ENCODE measurements at regions not wholly inside any gene's neighbourhood (a gene's known extent, or its start where the extent isn't known, plus 50 kb on each side); places are given as distances from the start of the nearest gene placed in this dataset.
"Not testable (repeated sequence)": the region's sequence is repeated elsewhere in the genome, so short reads cannot be mapped to it uniquely, and the experiment has no call there.

- H3K27ac Mint-ChIP-seq, result no peak overlapping the region
- no peaks in the 10 kb centered on the region for H3K4me1 Mint-ChIP-seq (ENCODE audit: low read depth)
- H3K4me3 Mint-ChIP-seq, result no peak overlapping the region
- H3K27me3 Mint-ChIP-seq, result no peaks in the 10 kb centered on the region
- H3K9me3 Mint-ChIP-seq, result no peaks in the 10 kb centered on the region
- no peaks in the 10 kb centered on the region for H3K36me3 Mint-ChIP-seq (ENCODE audit: low read depth)
Observed at GRCh38 chr3:159882790-159883779, 105.5 kb upstream of the IL12A start.

DNA sequence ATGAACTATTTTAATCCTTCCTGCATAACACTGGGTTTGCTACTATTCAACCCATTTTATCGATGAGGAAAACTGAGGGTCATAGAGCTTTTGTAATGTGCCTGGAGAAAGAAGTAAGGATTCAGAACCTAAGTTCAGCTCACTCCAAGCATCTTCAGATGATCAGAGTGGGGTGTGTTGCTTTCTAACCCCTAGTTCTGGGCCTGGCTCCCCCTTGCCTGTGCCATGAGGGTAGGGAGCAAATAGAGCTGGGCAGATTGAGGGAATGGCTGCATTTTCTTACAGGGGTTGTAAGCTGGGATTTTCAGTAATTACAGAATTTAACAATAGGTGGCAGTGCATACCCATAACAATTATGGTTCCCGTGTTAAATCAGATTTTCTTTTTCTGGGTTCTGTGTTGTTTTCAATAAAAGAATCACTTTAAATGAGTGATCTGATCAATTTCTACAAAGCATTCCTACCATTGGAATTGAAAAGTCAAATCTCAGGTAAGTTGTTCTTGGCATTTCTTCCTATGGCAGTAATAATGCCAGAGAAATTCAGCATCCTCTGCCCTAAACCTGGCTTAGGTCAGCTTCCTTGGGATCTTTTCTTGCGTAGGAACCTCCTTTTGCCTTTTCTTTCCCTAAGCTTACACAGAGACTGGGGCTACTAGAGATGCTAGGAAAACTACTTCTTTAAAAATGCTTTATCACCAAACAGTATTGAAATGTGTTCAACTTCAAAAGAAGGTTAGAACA is 103.8 kb upstream of the IL12A start:
- Mint-ChIP-seq H3K36me3 (ENCODE audit: low read depth) (no peaks in the 10 kb centered on the region), H3K9me3 (no peaks in the 10 kb centered on the region), H3K4me1 (ENCODE audit: low read depth) (no peaks in the 10 kb centered on the region), H3K4me3 (no peak overlapping the region), H3K27ac (no peak overlapping the region), H3K27me3 (no peaks in the 10 kb centered on the region)

DNA sequence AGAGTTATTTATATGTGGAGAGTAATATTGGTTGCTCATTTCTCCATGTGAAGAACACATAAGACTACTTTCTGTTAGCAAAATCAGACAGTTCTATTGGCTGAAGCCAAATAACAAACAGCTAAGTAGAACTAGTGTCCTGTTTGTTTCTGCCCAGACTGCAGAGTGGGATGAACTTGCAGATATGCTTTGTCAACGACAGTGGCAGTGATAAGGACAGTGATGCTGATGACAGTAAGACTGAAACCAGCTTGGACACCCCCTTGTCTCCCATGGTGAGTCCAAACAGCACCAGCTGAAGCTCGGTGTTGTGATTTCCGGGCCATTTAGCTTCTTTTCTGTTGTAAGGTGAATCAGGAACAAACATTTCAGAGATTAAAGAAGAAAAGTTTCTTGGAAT is 102.6 kb upstream of the IL12A start:
- H3K4me3 Mint-ChIP-seq, result no peak overlapping the region
- H3K4me1 Mint-ChIP-seq (ENCODE audit: low read depth), result no peaks in the 10 kb centered on the region
- H3K9me3 Mint-ChIP-seq, result no peaks in the 10 kb centered on the region
- H3K27me3 Mint-ChIP-seq, result no peaks in the 10 kb centered on the region
- no peak overlapping the region for H3K27ac Mint-ChIP-seq
- no peaks in the 10 kb centered on the region for H3K36me3 Mint-ChIP-seq (ENCODE audit: low read depth)

- not testable (repeated sequence) for H3K9me3 Mint-ChIP-seq; H3K27me3 Mint-ChIP-seq; H3K27ac Mint-ChIP-seq; H3K4me3 Mint-ChIP-seq; H3K4me1 Mint-ChIP-seq (ENCODE audit: low read depth); H3K36me3 Mint-ChIP-seq (ENCODE audit: low read depth)
Observed at GRCh38 chr3:159886530-159886929, 102.1 kb upstream of the IL12A start.

- H3K4me3 Mint-ChIP-seq, result no peak overlapping the region
Observed at GRCh38 chr3:159887168-159887567, 101.5 kb upstream of the IL12A start.

GRCh38 chr3:159887911-159888310 is 100.7 kb upstream of the IL12A start:
- Mint-ChIP-seq H3K9me3 (no peaks in the 10 kb centered on the region), H3K4me1 (ENCODE audit: low read depth) (no peaks in the 10 kb centered on the region), H3K27me3 (no peaks in the 10 kb centered on the region), H3K36me3 (ENCODE audit: low read depth) (no peaks in the 10 kb centered on the region), H3K27ac (no peak overlapping the region), H3K4me3 (no peak overlapping the region)

More at GRCh38 chr3:159887168-159887567, 101.5 kb upstream of the IL12A start:
- Mint-ChIP-seq H3K27me3 (no peaks in the 10 kb centered on the region), H3K9me3 (no peaks in the 10 kb centered on the region), H3K36me3 (ENCODE audit: low read depth) (no peaks in the 10 kb centered on the region), H3K27ac (no peak overlapping the region), H3K4me1 (ENCODE audit: low read depth) (no peaks in the 10 kb centered on the region)

DNA sequence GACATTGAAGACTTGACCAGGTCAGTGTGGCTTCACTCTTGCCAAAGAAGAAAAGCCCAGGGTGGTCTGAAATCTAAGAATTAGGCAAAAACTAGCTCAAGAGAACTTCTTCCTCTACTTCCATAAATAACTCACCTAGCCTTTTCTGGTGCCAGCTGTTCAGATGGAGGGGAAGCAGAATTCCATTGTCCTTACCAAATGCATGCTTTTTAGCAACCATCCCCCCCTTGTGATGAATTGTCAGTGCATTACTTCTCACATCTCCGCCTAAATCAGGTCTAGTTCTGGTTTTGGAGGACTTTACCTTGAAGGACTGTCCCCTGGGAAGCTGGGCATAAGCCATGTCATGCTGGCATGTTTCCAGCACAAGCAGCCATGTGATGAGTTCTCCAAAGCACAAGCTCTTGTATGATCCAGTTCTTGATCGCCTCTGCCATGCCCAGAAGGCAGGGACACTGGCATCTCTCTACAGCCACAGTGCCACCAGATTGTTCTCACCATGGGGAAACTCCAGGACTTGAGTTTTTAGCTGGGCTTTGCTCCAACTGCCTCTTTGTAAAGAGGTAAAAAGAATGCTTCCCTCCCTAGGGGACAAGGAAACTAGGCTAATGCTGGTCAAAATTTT is 96.4 kb upstream of the IL12A start:
- no peak overlapping the region for H3K4me3 Mint-ChIP-seq
- H3K27me3 Mint-ChIP-seq, result no peaks in the 10 kb centered on the region
- no peaks in the 10 kb centered on the region for H3K4me1 Mint-ChIP-seq (ENCODE audit: low read depth)
- H3K36me3 Mint-ChIP-seq (ENCODE audit: low read depth), result no peaks in the 10 kb centered on the region
- no peak overlapping the region for H3K27ac Mint-ChIP-seq
- H3K9me3 Mint-ChIP-seq, result no peaks in the 10 kb centered on the region

GRCh38 chr3:159892801-159893200 is 95.8 kb upstream of the IL12A start:
- no peaks in the 10 kb centered on the region for H3K27me3 Mint-ChIP-seq
- no peaks in the 10 kb centered on the region for H3K9me3 Mint-ChIP-seq
- H3K4me3 Mint-ChIP-seq, result no peak overlapping the region
- H3K36me3 Mint-ChIP-seq (ENCODE audit: low read depth), result no peaks in the 10 kb centered on the region
- no peak overlapping the region for H3K27ac Mint-ChIP-seq
- H3K4me1 Mint-ChIP-seq (ENCODE audit: low read depth), result no peaks in the 10 kb centered on the region

- Mint-ChIP-seq H3K4me3 (no peak overlapping the region), H3K4me1 (ENCODE audit: low read depth) (no peaks in the 10 kb centered on the region), H3K27me3 (no peaks in the 10 kb centered on the region), H3K36me3 (ENCODE audit: low read depth) (no peaks in the 10 kb centered on the region), H3K27ac (no peak overlapping the region), H3K9me3 (no peaks in the 10 kb centered on the region)
Observed at GRCh38 chr3:159894386-159894785, 94.2 kb upstream of the IL12A start.

DNA sequence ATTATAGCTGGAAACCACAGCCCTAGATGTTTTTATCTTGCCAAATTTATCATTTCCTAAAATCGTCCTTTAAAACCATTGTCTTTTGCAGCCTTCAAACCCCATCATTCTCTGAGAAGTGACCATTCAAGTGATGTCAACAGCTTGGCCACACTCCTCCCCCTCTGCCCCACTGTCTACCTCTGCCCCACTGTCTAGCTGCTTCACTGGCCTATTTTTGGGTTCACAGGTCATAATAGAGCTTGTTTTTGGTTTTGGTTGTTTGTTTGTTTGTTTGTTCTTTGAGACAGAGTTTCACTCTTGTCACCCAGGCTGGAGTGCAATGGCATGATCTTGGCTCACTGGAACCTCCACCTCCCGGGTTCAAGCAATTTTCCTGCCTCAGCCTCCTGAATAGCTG is 93.2 kb upstream of the IL12A start:
- Mint-ChIP-seq H3K4me1 (ENCODE audit: low read depth) (no peaks in the 10 kb centered on the region), H3K4me3 (no peak overlapping the region), H3K27ac (no peak overlapping the region), H3K9me3 (no peaks in the 10 kb centered on the region), H3K36me3 (ENCODE audit: low read depth) (no peaks in the 10 kb centered on the region), H3K27me3 (no peaks in the 10 kb centered on the region)

DNA sequence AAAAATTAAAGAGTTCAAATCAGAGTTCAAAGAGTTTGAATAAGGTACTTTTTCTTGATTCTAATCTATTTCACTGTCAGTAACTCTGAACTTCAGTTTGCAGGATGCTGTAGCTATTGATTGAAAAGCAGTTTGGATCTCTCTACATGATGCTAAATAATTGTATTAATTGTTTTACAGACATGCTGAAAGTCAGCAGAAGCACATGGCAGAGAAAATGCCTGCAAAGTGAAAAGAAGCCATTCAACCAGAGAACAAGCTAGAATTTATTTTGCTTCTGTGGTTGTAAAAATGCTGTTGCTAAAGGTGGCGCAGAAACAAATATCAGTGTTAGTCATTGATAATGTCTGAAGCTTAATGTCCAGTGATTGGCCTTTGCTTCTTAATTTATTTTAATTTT is 92.1 kb upstream of the IL12A start:
- Mint-ChIP-seq H3K27ac (no peak overlapping the region), H3K27me3 (no peaks in the 10 kb centered on the region)

GRCh38 chr3:159897331-159898075 is 91.1 kb upstream of the IL12A start:
- Mint-ChIP-seq H3K4me3 (no peak overlapping the region), H3K27me3 (no peaks in the 10 kb centered on the region), H3K27ac (no peak overlapping the region), H3K36me3 (ENCODE audit: low read depth) (no peaks in the 10 kb centered on the region), H3K9me3 (no peaks in the 10 kb centered on the region), H3K4me1 (ENCODE audit: low read depth) (no peaks in the 10 kb centered on the region)

More for the DNA sequence above, 92.1 kb upstream of the IL12A start:
- H3K4me3 Mint-ChIP-seq, result no peak overlapping the region
- no peaks in the 10 kb centered on the region for H3K9me3 Mint-ChIP-seq
- no peaks in the 10 kb centered on the region for H3K36me3 Mint-ChIP-seq (ENCODE audit: low read depth)
- no peaks in the 10 kb centered on the region for H3K4me1 Mint-ChIP-seq (ENCODE audit: low read depth)

DNA sequence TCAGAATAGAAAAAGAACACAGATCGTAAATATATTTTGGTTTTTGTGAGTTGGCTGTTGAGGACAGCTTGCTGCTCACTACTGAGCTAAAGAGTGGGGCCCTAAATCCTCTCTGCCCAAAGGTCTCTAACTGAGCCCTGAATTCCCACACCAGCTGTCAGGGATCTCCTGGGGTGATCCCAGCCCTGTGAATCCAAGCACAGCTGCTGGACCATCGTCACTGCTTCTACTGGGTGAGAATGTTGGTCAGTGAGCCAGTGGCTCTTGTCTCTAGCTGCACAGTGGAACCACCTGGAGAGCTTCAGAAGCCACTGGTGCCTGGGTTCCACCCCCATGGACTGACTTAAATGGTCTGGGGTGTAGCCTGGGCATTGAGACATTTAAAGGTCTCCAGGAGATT is 90.5 kb upstream of the IL12A start:
- Mint-ChIP-seq H3K36me3 (ENCODE audit: low read depth) (no peaks in the 10 kb centered on the region), H3K9me3 (no peaks in the 10 kb centered on the region), H3K4me3 (no peak overlapping the region), H3K4me1 (ENCODE audit: low read depth) (no peaks in the 10 kb centered on the region), H3K27me3 (no peaks in the 10 kb centered on the region), H3K27ac (no peak overlapping the region)

DNA sequence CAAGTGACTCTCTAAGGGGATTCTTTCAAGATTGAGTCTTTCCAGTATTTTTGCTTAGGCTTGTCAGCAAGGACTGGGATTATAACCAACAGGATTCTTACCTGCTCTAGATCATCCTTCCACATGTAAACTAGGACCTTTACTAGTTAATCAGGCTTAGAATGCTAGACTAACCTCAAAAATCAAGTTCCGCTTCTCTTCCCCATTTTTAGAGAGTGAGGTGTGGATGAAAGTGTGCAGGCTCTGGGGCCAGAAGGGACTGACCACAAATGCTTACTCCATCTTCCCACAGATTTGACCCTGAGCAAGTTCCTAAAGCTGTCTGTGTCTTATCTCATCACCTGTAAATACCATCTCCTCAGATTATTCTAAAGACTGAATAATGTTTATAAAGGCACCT is 89.5 kb upstream of the IL12A start:
- Mint-ChIP-seq H3K4me1 (ENCODE audit: low read depth) (peaks cover under 1% of the 10 kb centered on the region), H3K4me3 (no peak overlapping the region), H3K27me3 (peaks cover under 1% of the 10 kb centered on the region), H3K9me3 (no peaks in the 10 kb centered on the region), H3K27ac (no peak overlapping the region), H3K36me3 (ENCODE audit: low read depth) (no peaks in the 10 kb centered on the region)
